Panc1 (cell line): ENCODE measurements at regions not wholly inside any gene's neighbourhood (a gene's known extent, or its start where the extent isn't known, plus 50 kb on each side); places are given as distances from the start of the nearest gene placed in this dataset.

ENCODE experiments used
- ATAC-seq: fragments of 200-7000 bp; cut with Tn5 transposase; 2 replicates; pipeline ENCODE4 v1.9.1; 2020; ENCODE audit warnings: mild to moderate bottlenecking, moderate library complexity
- BruUV-seq: library from RNA; stranded (reverse); fragments of 400-500 nt; replicated peaks from 2 replicates; lab custom pipeline; 2021; lab: Mats Ljungman, UMichigan
- CTCF ChIA-PET: fragments of 300-600 bp; sonication (Branson Sonifier 250); formaldehyde crosslinking; loops from one replicate; lab custom pipeline; 2022; ENCODE audit warnings: antibody characterized with exemption; lab: Charles Lee
- POLR2A ChIA-PET: fragments of 300-600 bp; sonication (Branson Sonifier 250); formaldehyde crosslinking; loops from one replicate; lab custom pipeline; 2022; ENCODE audit warnings: antibody characterized with exemption; lab: Charles Lee
- DNase-seq: peaks from one replicate; pipeline ENCODE4 v3.0.0-alpha.2; 2010; ENCODE audit warnings: low read depth, low spot score
- H3K27ac ChIP-seq: 2 replicates; pipeline ENCODE4 v1.5.1; 2011; ENCODE audit warnings: mild to moderate bottlenecking, low read length, inconsistent platforms
- H3K27me3 ChIP-seq: fragments of 200-500 bp; sonication (Bioruptor generic); 2 replicates; pipeline ENCODE4 v1.6.0; 2014; ENCODE audit warnings: low read length, inconsistent platforms; ENCODE audit not compliant: control insufficient read depth, insufficient read depth
- H3K36me3 ChIP-seq: fragments of 200-500 bp; sonication (Bioruptor generic); 2 replicates; pipeline ENCODE4 v1.5.1; 2014; ENCODE audit warnings: inconsistent platforms, mild to moderate bottlenecking, low read length, moderate library complexity; ENCODE audit not compliant: control insufficient read depth, insufficient read depth
- H3K4me1 ChIP-seq: 2 replicates; pipeline ENCODE4 v1.5.1; 2011; ENCODE audit warnings: inconsistent platforms, mild to moderate bottlenecking, low read length, moderate library complexity; ENCODE audit not compliant: control insufficient read depth, insufficient read depth
- H3K4me3 ChIP-seq, 2 experiments: 2 replicates each; pipeline ENCODE4 v1.5.1; 2011 to 2012; ENCODE audit warnings: low read depth in 2 of 2, low read length in 2 of 2, mild to moderate bottlenecking in 2 of 2, inconsistent platforms in 1 of 2, moderate library complexity in 1 of 2
- H3K9me3 ChIP-seq: fragments of 200-500 bp; sonication (Bioruptor generic); 2 replicates; pipeline ENCODE4 v1.5.1; 2014; ENCODE audit warnings: low read depth, mild to moderate bottlenecking, inconsistent platforms, low read length, moderate library complexity; ENCODE audit not compliant: control insufficient read depth, insufficient read depth
- CTCF ChIP-seq: fragments of 450-650 bp; IDR thresholded peaks from 2 replicates; pipeline ENCODE4 v1.5.1; 2017; ENCODE audit warnings: mild to moderate bottlenecking
- POLR2AphosphoS5 ChIP-seq: IDR thresholded peaks from 2 replicates; pipeline ENCODE4 v1.6.1; 2012; ENCODE audit warnings: mild to moderate bottlenecking, low read depth, low read length, moderate library complexity
- REST ChIP-seq, 2 experiments: IDR thresholded peaks; 2 replicates each; pipeline ENCODE4 v1.6.1; 2011 to 2012; ENCODE audit warnings: low read depth in 2 of 2, control low read depth in 1 of 2, low read length in 1 of 2, mild to moderate bottlenecking in 1 of 2, moderate library complexity in 1 of 2; ENCODE audit not compliant: insufficient read depth in 1 of 2
- SIN3A ChIP-seq: IDR thresholded peaks from 2 replicates; pipeline ENCODE4 v1.6.1; 2012; ENCODE audit warnings: low read depth, mild to moderate bottlenecking, low read length, moderate library complexity, borderline replicate concordance; ENCODE audit not compliant: insufficient read depth
- TCF7L2 ChIP-seq: IDR thresholded peaks from 2 replicates; pipeline ENCODE4 v1.6.1; 2011; ENCODE audit warnings: mild to moderate bottlenecking, low read depth, low read length, inconsistent platforms
- in situ Hi-C: cut with HindIII; loops from 2 replicates; pipeline ENCODE4 v1.10.0; 2016; ENCODE audit warnings: low sequenced_read_pairs, low pct_unique_long_range_greater_than_20kb
- intact Hi-C: fragments of 100-400 bp; cut with micrococcal nuclease; formaldehyde crosslinking; loops from one replicate; pipeline ENCODE4 v1.10.0; 2022; ENCODE audit not compliant: unreplicated experiment

GRCh38 chr9:108056805-108057386, 567.3 kb upstream of the KLF4 start:
- intact Hi-C loops = no loop called here
- no TSS peak for BruUV-seq
- ChIA-PET POLR2A (no interaction called here), CTCF (no interaction called here)
- DNase-seq (no peak), ATAC-seq (no peak)
- Histone ChIP-seq H3K36me3 (no peaks in the 10 kb centered on the region), H3K4me3 (no peak overlapping the region), H3K27me3 (no peaks in the 10 kb centered on the region), H3K4me1 (no peaks in the 10 kb centered on the region), H3K27ac (no peak overlapping the region), H3K9me3 (no peaks in the 10 kb centered on the region)
- in situ Hi-C loops = no loop called here
- TF ChIP-seq REST (IDR thresholded peaks at IDR 0.05; ENCODE audit: insufficient read depth in 1 of 2, low read depth in 2 of 2, low read length in 1 of 2) = no peak
- TF ChIP-seq POLR2AphosphoS5 = no peak
- TF ChIP-seq TCF7L2 = no peak
- no peak for TF ChIP-seq SIN3A
- no peak for TF ChIP-seq CTCF

- POLR2A ChIA-PET = no interaction called here
- Histone ChIP-seq H3K27ac (no peak overlapping the region), H3K9me3 (no peaks in the 10 kb centered on the region), H3K4me1 (no peaks in the 10 kb centered on the region), H3K27me3 (no peaks in the 10 kb centered on the region), H3K36me3 (no peaks in the 10 kb centered on the region), H3K4me3 (no peak overlapping the region; a peak in 1 of 4 replicates)
- CTCF ChIA-PET = no interaction called here
- TF ChIP-seq TCF7L2 (no peak), REST (IDR thresholded peaks at IDR 0.05; ENCODE audit: insufficient read depth in 1 of 2, low read depth in 2 of 2, low read length in 1 of 2) (no peak)
- no TSS peak for BruUV-seq
- DNase-seq (no peak), ATAC-seq (no peak)
- in situ Hi-C loops (no loop called here), intact Hi-C loops (no loop called here)
Observed at GRCh38 chr9:108056084-108056804, 566.7 kb upstream of the KLF4 start.
